GM12878 (cell line): ENCODE measurements at regions not wholly inside any gene's neighbourhood (a gene's known extent, or its start where the extent isn't known, plus 50 kb on each side); places are given as distances from the start of the nearest gene placed in this dataset.

Source experiments
- ATAC-seq: fragments of 200-7000 bp; cut with Tn5 transposase; 3 replicates; pipeline ENCODE4 v1.9.1; 2020; ENCODE audit warnings: mild to moderate bottlenecking, moderate library complexity
- BruUV-seq: library from RNA; stranded (reverse); fragments of 400-500 nt; replicated peaks from 2 replicates; lab custom pipeline; 2021; lab: Mats Ljungman, UMichigan
- CTCF ChIA-PET: fragments of 300-600 bp; sonication (Branson Sonifier 250); formaldehyde crosslinking; extraction: SDS; loops from one replicate; lab custom pipeline; 2021; ENCODE audit warnings: inconsistent platforms; lab: Yijun Ruan, JAX
- POLR2A ChIA-PET: fragments of 350-600 bp; formaldehyde crosslinking; extraction: SDS; loops from one replicate; lab custom pipeline; 2021; ENCODE audit warnings: inconsistent platforms; lab: Charles Lee
- RAD21 ChIA-PET: fragments of 300-600 bp; sonication (Branson Sonifier 250); formaldehyde crosslinking; loops from one replicate; lab custom pipeline; 2023; ENCODE audit warnings: antibody characterized with exemption; ENCODE audit not compliant: unreplicated experiment; lab: Charles Lee
- SMC1A ChIA-PET: fragments of 300-600 bp; sonication (Branson Sonifier 250); formaldehyde crosslinking; loops from one replicate; lab custom pipeline; 2023; ENCODE audit not compliant: unreplicated experiment, uncharacterized antibody; lab: Charles Lee
- DNase-seq: peaks from one replicate; pipeline ENCODE4 v3.0.0-alpha.2; 2011; ENCODE audit warnings: low read depth, low spot score
- FAIRE-seq: peaks from 3 replicates; lab custom pipeline; 2011; peaks lifted over from hg19 to GRCh38; lab: Jason Lieb, UNC
- H2AFZ ChIP-seq: 2 replicates; pipeline ENCODE4 v1.6.0; 2011; ENCODE audit warnings: low read depth, low read length, control low read depth; ENCODE audit not compliant: control insufficient read depth
- H3K27ac ChIP-seq: 2 replicates; pipeline ENCODE4 v1.5.1; 2011; ENCODE audit warnings: control low read depth; ENCODE audit not compliant: control insufficient read depth, insufficient read depth
- H3K27me3 ChIP-seq, 2 experiments: replicated peaks in 1 of 2; 2 replicates each; pipeline versions ENCODE4 v1.6.0 to v1.6.1; 2011; ENCODE audit warnings: low read length in 1 of 2; ENCODE audit not compliant: control insufficient read depth in 2 of 2, insufficient read depth in 2 of 2
- H3K36me3 ChIP-seq, 2 experiments: 2 replicates each; pipeline ENCODE4 v1.5.1; 2011; ENCODE audit warnings: low read length in 1 of 2; ENCODE audit not compliant: control insufficient read depth in 2 of 2, insufficient read depth in 2 of 2
- H3K4me1 ChIP-seq: 2 replicates; pipeline ENCODE4 v1.6.1; 2011; ENCODE audit warnings: mild to moderate bottlenecking, low read length, moderate library complexity, mixed read lengths; ENCODE audit not compliant: control insufficient read depth, insufficient read depth
- H3K4me2 ChIP-seq: 2 replicates; pipeline ENCODE4 v1.6.0; 2011; ENCODE audit warnings: control low read depth; ENCODE audit not compliant: control insufficient read depth, insufficient read depth
- H3K4me3 ChIP-seq: fragments of 200-600 bp; sonication (generic); 2 replicates; pipeline ENCODE4 v1.5.1; 2016
- H3K79me2 ChIP-seq: 2 replicates; pipeline ENCODE4 v1.6.0; 2011; ENCODE audit warnings: low read length; ENCODE audit not compliant: control insufficient read depth, insufficient read depth
- H3K9ac ChIP-seq: 2 replicates; pipeline ENCODE4 v1.8.0; 2011; ENCODE audit warnings: low read length, control low read depth, mixed read lengths; ENCODE audit not compliant: control insufficient read depth, insufficient read depth
- H3K9me3 ChIP-seq: replicated peaks from 3 replicates; pipeline ENCODE4 v1.5.1; 2011; ENCODE audit warnings: mild to moderate bottlenecking, low read length; ENCODE audit not compliant: control insufficient read depth, insufficient read depth
- H4K20me1 ChIP-seq: 2 replicates; pipeline ENCODE4 v1.6.0; 2011; ENCODE audit not compliant: control insufficient read depth, insufficient read depth
- BCL11A ChIP-seq: IDR thresholded peaks from 2 replicates; pipeline ENCODE4 v1.6.1; 2011; ENCODE audit warnings: low read depth, low read length
- HSF1 ChIP-seq: fragments of 150-350 bp; IDR thresholded peaks from 2 replicates; pipeline ENCODE4 v1.6.1; 2014; ENCODE audit warnings: mild to moderate bottlenecking, low read depth, low read length
- NFIC ChIP-seq: IDR thresholded peaks from 2 replicates; pipeline ENCODE4 v1.6.1; 2012; ENCODE audit warnings: low read depth, mild to moderate bottlenecking, inconsistent platforms, low read length, moderate library complexity
- NKRF ChIP-seq: fragments of 450-650 bp; conservative IDR thresholded peaks from 2 replicates; pipeline ENCODE4 v1.6.1; 2017; ENCODE audit warnings: mild to moderate bottlenecking, moderate library complexity
- PAX5 ChIP-seq: IDR thresholded peaks from 2 replicates; pipeline ENCODE4 v1.6.1; 2011; ENCODE audit warnings: low read depth, low read length, borderline replicate concordance
- PML ChIP-seq: IDR thresholded peaks from 2 replicates; pipeline ENCODE4 v1.6.1; 2012; ENCODE audit warnings: low read length, inconsistent platforms
- RB1 ChIP-seq: fragments of 450-650 bp; formaldehyde crosslinking; IDR thresholded peaks from 2 replicates; pipeline ENCODE4 v1.6.1; 2017; ENCODE audit warnings: mild to moderate bottlenecking, borderline replicate concordance
- RCOR1 ChIP-seq: conservative IDR thresholded peaks from 2 replicates; pipeline ENCODE4 v1.6.1; 2012; ENCODE audit warnings: low read depth, low read length, improper control_type of control experiment
- RUNX3 ChIP-seq: IDR thresholded peaks from 2 replicates; pipeline ENCODE4 v1.6.1; 2012; ENCODE audit warnings: low read length, inconsistent platforms
- TCF3 ChIP-seq: IDR thresholded peaks from 2 replicates; pipeline ENCODE4 v1.6.1; 2012; ENCODE audit warnings: low read depth, mild to moderate bottlenecking, low read length, borderline replicate concordance; ENCODE audit not compliant: insufficient read depth
- TCF7 ChIP-seq: IDR thresholded peaks from 2 replicates; pipeline ENCODE4 v1.6.1; 2014; ENCODE audit warnings: antibody characterized with exemption, borderline replicate concordance
- WGBS: methylation state at CpG from one replicate; pipeline ENCODE4 v1.1.6; 2016; ENCODE audit warnings: low lambda C conversion rate; ENCODE audit not compliant: insufficient replicate concordance, insufficient coverage; ENCODE audit errors: missing lambda C conversion rate; 5-methylcytosine and 5-hydroxymethylcytosine counted together
- in situ Hi-C: fragments of 300-500 bp; cut with MboI; formaldehyde crosslinking; loops from 9 replicates; pipeline ENCODE4 v1.14.3; 2018; ENCODE audit warnings: mixed read lengths
- intact Hi-C: fragments of 100-400 bp; cut with micrococcal nuclease; formaldehyde crosslinking; loops from one replicate; pipeline ENCODE4 v1.14.2; 2022; ENCODE audit not compliant: unreplicated experiment

GRCh38 chr6:130696806-130697205, 130.4 kb upstream of the SMLR1 start:
- in situ Hi-C loops (no loop called here), intact Hi-C loops (loop anchor here (5.0 to 10.0 kb wide), 3 partner anchors 75 to 642 kb away; no protein-coding TSS in a partner anchor)
- ChIA-PET SMC1A (interaction anchor here (0.9 to 7.3 kb wide), 17 partner anchors 10 to 389 kb away, joined by 3 to 201 read pairs (median 5); no protein-coding TSS in a partner anchor), RAD21 (interaction anchor here (0.6 to 3.3 kb wide), 8 partner anchors 17 to 403 kb away, joined by 3 to 58 read pairs (median 5); no protein-coding TSS in a partner anchor), POLR2A (no interaction called here)
- Histone ChIP-seq H3K27me3 (no peaks in the 10 kb centered on the region), H2AFZ (no peak overlapping the region), H3K36me3 (no peaks in the 10 kb centered on the region), H4K20me1 (no peaks in the 10 kb centered on the region)
- DNase-seq (no peak), FAIRE-seq (no peak)
- WGBS = 31% methylated on average over 3 of the region's 3 CpGs
- TF ChIP-seq PAX5 (no peak), RB1 (no peak), PML (no peak), RCOR1 (no peak), TCF3 (no peak), RUNX3 (no peak), NFIC (no peak), BCL11A (no peak), HSF1 (no peak), NKRF (no peak), TCF7 (no peak)
- TF ChIP-seq, all 136 proteins: peak for 0
- no TSS peak for BruUV-seq
- Histone ChIP-seq H3K4me2 (no peak overlapping the region), H3K4me1 (no peaks in the 10 kb centered on the region), H3K9ac (no peak overlapping the region), H3K79me2 (no peaks in the 10 kb centered on the region), H3K9me3 (no peaks in the 10 kb centered on the region; the same call in 2 of the 3 replicates), H3K4me3 (no peak overlapping the region), H3K27ac (no peak overlapping the region)
- no peak for ATAC-seq
- CTCF ChIA-PET = interaction anchor here (1.0 to 6.5 kb wide), 8 partner anchors 77 to 390 kb away, joined by 3 to 200 read pairs (median 4); partner anchors contain the start of gene TMEM200A
